ELR (cell line): ENCODE measurements at regions not wholly inside any gene's neighbourhood (a gene's known extent, or its start where the extent isn't known, plus 50 kb on each side); places are given as distances from the start of the nearest gene placed in this dataset.
"Not testable (repeated sequence)": the region's sequence is repeated elsewhere in the genome, so short reads cannot be mapped to it uniquely, and the experiment has no call there.

Experiments used
- DNase-seq: peaks from one replicate; pipeline ENCODE4 v3.0.0-alpha.2; 2015; ENCODE audit warnings: low read depth

- DNase-seq: no peak
Measured at GRCh38 chr9:107836300-107836699, 346.7 kb upstream of the KLF4 start.

GRCh38 chr9:107833295-107833694 lies 343.7 kb upstream of the KLF4 start:
- DNase-seq: no peak

- DNase-seq: no peak
Measured at GRCh38 chr9:107832871-107833270, 343.3 kb upstream of the KLF4 start.

- DNase-seq: no peak
Measured at GRCh38 chr9:107830479-107830878, 340.9 kb upstream of the KLF4 start.

- DNase-seq: no peak
Measured at GRCh38 chr9:107827884-107828283, 338.3 kb upstream of the KLF4 start.

- DNase-seq: peak; percentile 17
Measured at GRCh38 chr9:107827304-107827703, 337.7 kb upstream of the KLF4 start.

GRCh38 chr9:107826688-107826983 lies 337.1 kb upstream of the KLF4 start:
- DNase-seq: not testable (repeated sequence)

- no peak for DNase-seq
Measured at GRCh38 chr9:107824556-107824955, 335.0 kb upstream of the KLF4 start.

GRCh38 chr9:107819772-107820565 lies 330.4 kb upstream of the KLF4 start:
- DNase-seq: no peak

- not testable (repeated sequence) for DNase-seq
Measured at GRCh38 chr9:107818503-107818829, 328.9 kb upstream of the KLF4 start.

GRCh38 chr9:107817595-107818502 lies 328.3 kb upstream of the KLF4 start:
- DNase-seq: not testable (repeated sequence)

GRCh38 chr9:107816561-107817021 lies 327.0 kb upstream of the KLF4 start:
- no peak for DNase-seq

GRCh38 chr9:107815782-107816560 lies 326.4 kb upstream of the KLF4 start:
- DNase-seq: no peak

- no peak for DNase-seq
Measured at GRCh38 chr9:107813287-107813686, 323.7 kb upstream of the KLF4 start.

GRCh38 chr9:107810461-107810961 lies 320.9 kb upstream of the KLF4 start:
- peak; percentile 46 for DNase-seq

- peak; percentile 55 for DNase-seq
Measured at GRCh38 chr9:107809871-107810460, 320.4 kb upstream of the KLF4 start.

- DNase-seq: peak; percentile 33
Measured at GRCh38 chr9:107807183-107807582, 317.6 kb upstream of the KLF4 start.

GRCh38 chr9:107805201-107805600 lies 315.6 kb upstream of the KLF4 start:
- DNase-seq: no peak

- DNase-seq: no peak
Measured at GRCh38 chr9:107794259-107794658, 304.7 kb upstream of the KLF4 start.

GRCh38 chr9:107793541-107793940 lies 304.0 kb upstream of the KLF4 start:
- no peak for DNase-seq

GRCh38 chr9:107792596-107792995 lies 303.0 kb upstream of the KLF4 start:
- DNase-seq: no peak

- DNase-seq: no peak
Measured at GRCh38 chr9:107792006-107792405, 302.4 kb upstream of the KLF4 start.
